ENCODE measurements at regions not wholly inside any gene's neighbourhood (a gene's known extent, or its start where the extent isn't known, plus 50 kb on each side); places are given as distances from the start of the nearest gene placed in this dataset.

DNA sequence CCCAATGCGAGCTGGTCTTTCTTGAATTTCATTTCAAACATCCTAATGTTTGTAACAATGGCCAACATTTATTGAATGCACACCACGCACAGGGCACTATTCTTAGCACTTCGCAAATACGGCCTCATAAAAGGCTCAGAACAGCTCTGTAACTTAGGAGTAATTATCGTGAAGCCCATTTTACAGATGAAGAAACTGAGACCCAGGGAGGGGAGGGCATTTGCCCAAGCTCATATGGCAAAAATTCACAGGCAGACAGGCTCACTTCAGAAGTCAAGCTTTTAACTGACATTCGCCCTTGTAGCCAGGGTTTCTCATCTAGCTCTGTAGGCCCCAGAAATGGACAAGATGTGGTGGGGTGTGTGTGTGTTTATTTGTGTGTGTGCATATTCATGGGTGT is 60.3 kb upstream of the TBX3 start:
- no peak overlapping the region for H3K27ac ChIP-seq (ENCODE audit: low read depth, low read length)
- H3K9me2 ChIP-seq (ENCODE audit: insufficient read depth) = no peaks in the 10 kb centered on the region
- TF ChIP-seq POLR2AphosphoS5 (IDR thresholded peaks at IDR 0.05; ENCODE audit: low read depth, low read length) = no peak
- TF ChIP-seq ELF1 (IDR thresholded peaks at IDR 0.05; ENCODE audit: borderline replicate concordance, low read depth) = no peak
- TF ChIP-seq YY1 (IDR thresholded peaks at IDR 0.05; ENCODE audit: extremely low read depth, insufficient replicate concordance, low read depth, low read length) = no peak
- TF ChIP-seq, protein P1, sequence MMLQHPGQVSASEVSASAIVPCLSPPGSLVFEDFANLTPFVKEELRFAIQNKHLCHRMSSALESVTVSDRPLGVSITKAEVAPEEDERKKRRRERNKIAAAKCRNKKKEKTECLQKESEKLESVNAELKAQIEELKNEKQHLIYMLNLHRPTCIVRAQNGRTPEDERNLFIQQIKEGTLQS (IDR thresholded peaks at IDR 0.05) = no peak
- TF ChIP-seq, protein P2, sequence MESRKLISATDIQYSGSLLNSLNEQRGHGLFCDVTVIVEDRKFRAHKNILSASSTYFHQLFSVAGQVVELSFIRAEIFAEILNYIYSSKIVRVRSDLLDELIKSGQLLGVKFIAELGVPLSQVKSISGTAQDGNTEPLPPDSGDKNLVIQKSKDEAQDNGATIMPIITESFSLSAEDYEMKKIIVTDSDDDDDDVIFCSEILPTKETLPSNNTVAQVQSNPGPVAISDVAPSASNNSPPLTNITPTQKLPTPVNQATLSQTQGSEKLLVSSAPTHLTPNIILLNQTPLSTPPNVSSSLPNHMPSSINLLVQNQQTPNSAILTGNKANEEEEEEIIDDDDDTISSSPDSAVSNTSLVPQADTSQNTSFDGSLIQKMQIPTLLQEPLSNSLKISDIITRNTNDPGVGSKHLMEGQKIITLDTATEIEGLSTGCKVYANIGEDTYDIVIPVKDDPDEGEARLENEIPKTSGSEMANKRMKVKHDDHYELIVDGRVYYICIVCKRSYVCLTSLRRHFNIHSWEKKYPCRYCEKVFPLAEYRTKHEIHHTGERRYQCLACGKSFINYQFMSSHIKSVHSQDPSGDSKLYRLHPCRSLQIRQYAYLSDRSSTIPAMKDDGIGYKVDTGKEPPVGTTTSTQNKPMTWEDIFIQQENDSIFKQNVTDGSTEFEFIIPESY (IDR thresholded peaks at IDR 0.05; ENCODE audit: extremely low read depth, insufficient replicate concordance, low read length) = no peak
- TF ChIP-seq SRF (IDR thresholded peaks at IDR 0.05; ENCODE audit: low read depth) = no peak
- no peak for TF ChIP-seq TCF7L2 (IDR thresholded peaks at IDR 0.05; ENCODE audit: borderline replicate concordance, extremely low read depth, insufficient read depth, insufficient read length)
- TF ChIP-seq SIN3A (IDR thresholded peaks at IDR 0.05; ENCODE audit: low read depth) = no peak
- RAD21 ChIA-PET (ENCODE audit: low non-redundant PET in 1 of 2, low total read pairs in 2 of 2, uncharacterized antibody in 2 of 2, unreplicated experiment in 2 of 2) = no interaction called here
- no peaks in the 10 kb centered on the region for H3K27me3 ChIP-seq (ENCODE audit: insufficient read depth, low read length)
- H3K4me3 ChIP-seq (replicated peaks in 1 of 2; ENCODE audit: low read depth in 1 of 2, low read length in 2 of 2) = no peak overlapping the region
- DNase-seq (ENCODE audit: low read depth, low spot score) (no peak), ATAC-seq (no peak)
- no TSS peak for BruUV-seq (replicated peaks)
- H3K4me1 ChIP-seq (ENCODE audit: control insufficient read depth in 1 of 2, insufficient read depth in 2 of 2, low read length in 2 of 2) = no peaks in the 10 kb centered on the region
- H3K4me2 ChIP-seq (ENCODE audit: low read length) = no peak overlapping the region
- no peaks in the 10 kb centered on the region for H4K20me1 ChIP-seq (ENCODE audit: insufficient read depth)
- intact Hi-C loops (cut with micrococcal nuclease) = no loop called here
- H3K9me3 ChIP-seq (ENCODE audit: control insufficient read depth in 1 of 2, insufficient read depth in 1 of 2, low read depth in 1 of 2, low read length in 2 of 2) = no peaks in the 10 kb centered on the region
- no peak overlapping the region for H3K9ac ChIP-seq (ENCODE audit: low read length)
- POLR2A ChIA-PET = interaction anchor here (1.2 kb wide), 1 partner anchor 60 kb away, joined by 3 read pairs; the partner anchor contains the start of gene TBX3
- CTCF ChIA-PET = no interaction called here
- H2AFZ ChIP-seq (ENCODE audit: low read depth, low read length, poor library complexity, severe bottlenecking) = no peak overlapping the region
- no peaks in the 10 kb centered on the region for H3K36me3 ChIP-seq (ENCODE audit: control insufficient read depth in 1 of 2, insufficient read depth in 2 of 2, low read length in 2 of 2)
- no peaks in the 10 kb centered on the region for H3K79me2 ChIP-seq (ENCODE audit: insufficient read depth, low read length)

Data from HCT116 (cell line).